Activated CD8-positive, alpha-beta memory T cell treated with anti-CD3 and anti-CD28 coated beads, Interleukin-2, amount 50 U/mL, for 24 hours (primary cell): ENCODE measurements at regions not wholly inside any gene's neighbourhood (a gene's known extent, or its start where the extent isn't known, plus 50 kb on each side); places are given as distances from the start of the nearest gene placed in this dataset.

ENCODE experiments used
- DNase-seq: peaks from one replicate; pipeline ENCODE4 v3.0.0-alpha.2; 2020; ENCODE audit errors: extremely low read depth

- DNase-seq, result no peak
Observed at GRCh38 chr18:22113144-22113844, 56.1 kb upstream of the GATA6 start.

GRCh38 chr18:22114526-22115321 is 54.7 kb upstream of the GATA6 start:
- DNase-seq, result no peak

- DNase-seq, result no peak
Observed at GRCh38 chr18:22115573-22115972, 53.8 kb upstream of the GATA6 start.
